Activated CD4-positive, alpha-beta T cell treated with anti-CD3 and anti-CD28 coated beads, Interleukin-2, Interleukin-4, amounts not matched to agents 100 ng/mL and 50 ng/mL, durations not matched to agents 16 hours and 8 hours (primary cell): ENCODE measurements at regions not wholly inside any gene's neighbourhood (a gene's known extent, or its start where the extent isn't known, plus 50 kb on each side); places are given as distances from the start of the nearest gene placed in this dataset.
"Not testable (repeated sequence)": the region's sequence is repeated elsewhere in the genome, so short reads cannot be mapped to it uniquely, and the experiment has no call there.

Experiments
- DNase-seq: peaks from one replicate; pipeline ENCODE4 v3.0.0-alpha.2; 2020; ENCODE audit warnings: low spot score

GRCh38 chr17:64784353-64785010 lies 122.4 kb upstream of the SMURF2 start:
- no peak for DNase-seq

- DNase-seq = no peak
Observed at GRCh38 chr17:64783556-64784352, 121.6 kb upstream of the SMURF2 start.

DNA sequence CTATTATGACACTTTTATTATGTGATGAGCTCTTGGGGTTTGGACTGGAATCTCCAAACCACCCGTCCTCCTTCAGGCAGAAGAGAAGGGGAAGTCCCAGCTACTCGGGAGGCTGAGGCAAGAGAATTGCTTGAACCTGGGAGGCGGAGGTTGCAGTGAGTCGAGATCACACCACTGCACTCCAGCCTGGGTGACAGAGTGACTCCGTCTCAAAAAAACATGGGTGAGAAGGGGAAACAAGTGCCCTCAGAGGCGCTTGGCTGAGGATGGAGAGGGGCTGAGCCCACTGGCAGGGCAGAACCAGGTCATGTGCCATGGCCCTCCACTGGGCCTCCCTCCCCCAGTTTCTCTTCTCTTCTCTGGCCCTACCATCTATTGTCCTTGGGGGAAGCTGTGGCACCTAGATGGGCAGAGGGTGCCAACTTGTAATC lies 120.9 kb upstream of the SMURF2 start:
- DNase-seq = no peak

GRCh38 chr17:64781810-64782555 lies 119.9 kb upstream of the SMURF2 start:
- no peak for DNase-seq

GRCh38 chr17:64781014-64781756 lies 119.1 kb upstream of the SMURF2 start:
- peak; percentile 70 for DNase-seq

DNA sequence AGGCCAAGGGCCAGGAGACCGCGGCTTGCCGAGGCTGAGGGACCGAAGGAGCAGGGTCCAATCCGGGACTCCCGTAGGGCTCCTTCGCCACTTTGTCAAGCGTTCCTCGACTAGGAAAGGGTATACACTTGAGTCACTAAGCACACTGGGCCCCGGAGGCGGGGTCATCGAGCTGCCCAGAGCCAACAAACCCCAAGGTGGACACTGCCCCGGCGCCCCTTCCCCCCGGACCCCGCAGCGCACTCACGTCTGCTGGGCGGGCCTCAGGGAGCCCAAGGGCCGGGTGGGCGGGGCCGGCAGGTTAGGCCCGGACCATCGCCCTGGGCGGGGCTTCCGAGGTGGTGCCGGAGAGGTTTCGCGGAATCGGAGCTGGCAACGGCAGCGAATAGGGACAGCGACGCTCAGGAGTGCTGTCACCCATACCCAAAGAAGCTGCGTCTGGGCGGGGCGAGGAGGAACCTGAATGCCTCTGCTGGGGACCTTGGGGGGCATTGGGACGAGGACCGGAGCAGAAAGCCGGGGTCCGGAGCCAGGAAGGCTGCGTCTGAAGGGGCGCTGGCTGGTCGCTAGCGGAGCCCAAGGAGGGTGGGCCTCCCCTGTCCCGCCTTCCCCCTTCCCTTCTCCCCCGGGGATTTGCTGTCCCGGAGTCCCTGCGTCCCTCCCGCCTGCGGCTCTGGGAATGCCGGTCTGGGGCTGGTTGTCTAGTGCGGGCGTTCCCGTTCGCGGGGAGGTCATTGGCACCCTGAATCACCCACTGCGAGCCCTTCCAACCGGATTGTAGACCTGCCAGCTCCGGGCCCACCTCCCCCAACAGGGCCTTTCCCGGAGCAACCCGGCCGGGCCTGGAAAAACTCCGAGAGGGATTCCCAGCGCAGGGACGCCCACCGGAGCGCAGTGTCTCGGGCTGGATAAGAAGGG lies 118.2 kb upstream of the SMURF2 start:
- peak; percentile 83 for DNase-seq

DNA sequence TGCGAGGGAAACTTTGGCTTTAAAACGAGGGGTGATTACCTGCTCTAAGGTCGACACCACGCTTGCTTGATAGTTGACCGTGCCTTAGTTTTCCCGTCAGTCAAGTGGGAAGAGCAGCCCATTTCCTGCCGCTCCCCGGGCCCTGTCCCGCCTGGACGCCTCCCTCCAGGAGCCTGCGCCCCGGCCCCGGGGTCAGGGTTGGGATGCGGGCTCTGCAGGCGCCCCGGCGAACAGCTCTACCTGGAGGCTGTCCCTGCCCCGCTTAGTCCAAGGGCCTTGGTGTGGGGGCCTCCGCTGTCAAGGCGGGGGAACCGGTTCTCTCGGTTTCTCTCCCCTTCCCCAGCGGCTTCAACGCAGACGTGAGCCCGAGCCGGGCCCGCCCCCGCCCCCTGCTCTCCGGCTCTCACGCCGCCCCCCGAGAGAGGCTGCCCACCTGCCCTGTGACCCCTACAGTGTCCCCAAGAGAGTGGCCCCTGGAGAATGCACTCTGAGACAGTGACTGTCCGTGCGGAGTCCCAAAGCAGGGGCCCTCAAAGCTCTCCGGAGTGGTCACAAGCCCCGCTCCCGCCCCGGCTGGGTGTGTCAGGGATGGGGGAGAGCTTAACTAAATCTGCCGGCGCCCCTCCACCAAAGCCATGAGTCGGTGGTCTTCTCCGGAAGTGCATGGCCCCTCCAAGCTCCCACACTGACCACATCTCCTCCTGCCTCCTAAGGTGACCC lies 117.4 kb upstream of the SMURF2 start:
- no peak for DNase-seq

- DNase-seq = not testable (repeated sequence)
Observed at GRCh38 chr17:64779098-64779375, 116.9 kb upstream of the SMURF2 start.

GRCh38 chr17:64778240-64779097 lies 116.4 kb upstream of the SMURF2 start:
- DNase-seq = no peak

DNA sequence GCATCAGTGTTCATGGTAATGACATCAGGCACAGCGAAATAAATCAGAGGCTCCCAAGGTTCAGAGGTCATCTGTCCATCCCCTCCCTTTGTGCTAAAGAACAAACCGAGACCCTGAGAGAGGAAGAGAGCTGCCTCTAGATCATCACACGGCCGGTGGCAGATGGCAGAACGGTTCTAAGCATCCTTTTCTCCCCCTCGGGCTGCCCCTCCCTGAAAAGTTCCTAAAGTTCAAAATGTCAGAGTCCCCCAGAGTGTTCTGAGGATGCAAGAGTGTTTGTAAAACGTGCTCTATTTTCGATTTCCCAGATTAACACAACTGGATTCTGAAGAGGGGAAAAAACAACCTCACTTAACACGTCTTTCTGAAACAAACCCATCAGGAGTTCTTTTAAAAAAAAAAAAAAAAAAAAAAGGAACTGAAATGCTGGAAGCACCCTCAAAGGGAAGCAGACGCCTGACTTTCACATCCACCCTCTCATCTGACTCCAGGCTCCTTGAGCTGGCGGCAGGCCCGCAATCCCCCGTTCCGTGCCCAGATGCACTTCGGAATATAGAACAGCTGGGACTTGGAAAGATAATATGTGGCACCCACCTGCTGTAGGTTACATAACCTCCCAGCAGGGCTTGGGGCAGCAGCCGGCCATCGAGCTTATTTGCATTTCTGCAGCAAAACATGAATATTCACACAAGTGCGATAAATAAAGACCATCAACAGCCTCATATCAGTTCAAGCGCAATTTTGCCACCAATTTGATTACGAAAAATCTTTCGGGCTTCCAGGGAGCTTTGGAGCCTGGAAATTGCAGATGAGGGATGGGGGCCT lies 115.5 kb upstream of the SMURF2 start:
- DNase-seq = no peak

DNA sequence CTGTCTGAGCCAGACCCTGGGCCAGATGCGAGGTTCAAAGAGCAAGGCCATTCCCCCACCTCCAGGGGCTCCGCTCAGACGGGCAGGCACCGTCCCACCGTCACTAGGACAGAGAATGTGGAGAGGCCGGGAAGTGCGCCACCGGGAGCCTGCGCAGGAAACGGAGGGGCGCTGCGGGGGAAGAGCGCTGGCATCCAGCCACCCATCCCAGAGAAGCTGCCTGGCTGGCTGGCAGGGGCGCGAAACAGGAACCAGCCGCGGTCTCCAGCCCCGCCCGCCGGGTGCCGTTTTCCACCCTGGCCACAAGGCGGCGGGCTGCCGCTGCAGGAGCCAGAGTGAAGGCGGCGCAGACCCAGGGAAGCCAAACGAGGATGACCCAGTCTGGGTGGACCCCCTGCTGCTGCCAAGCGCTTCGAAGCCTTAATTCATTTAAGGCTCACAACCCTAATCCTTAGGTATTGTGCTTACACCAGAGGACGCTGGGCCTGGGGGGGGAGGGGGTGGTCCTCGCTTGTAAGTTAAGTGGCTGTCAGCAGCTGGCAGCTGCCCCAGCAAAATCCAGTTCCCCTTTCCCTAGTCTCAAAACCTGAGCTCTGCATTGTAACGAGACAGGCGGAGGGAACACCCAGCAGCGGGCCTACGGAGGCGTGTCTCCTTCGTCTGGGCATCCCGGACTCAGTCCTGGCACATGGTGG lies 114.8 kb upstream of the SMURF2 start:
- DNase-seq = peak; percentile 72

- DNase-seq = no peak
Observed at GRCh38 chr17:64775701-64776570, 113.8 kb upstream of the SMURF2 start.

GRCh38 chr17:64774888-64775540 lies 112.9 kb upstream of the SMURF2 start:
- DNase-seq = no peak

DNA sequence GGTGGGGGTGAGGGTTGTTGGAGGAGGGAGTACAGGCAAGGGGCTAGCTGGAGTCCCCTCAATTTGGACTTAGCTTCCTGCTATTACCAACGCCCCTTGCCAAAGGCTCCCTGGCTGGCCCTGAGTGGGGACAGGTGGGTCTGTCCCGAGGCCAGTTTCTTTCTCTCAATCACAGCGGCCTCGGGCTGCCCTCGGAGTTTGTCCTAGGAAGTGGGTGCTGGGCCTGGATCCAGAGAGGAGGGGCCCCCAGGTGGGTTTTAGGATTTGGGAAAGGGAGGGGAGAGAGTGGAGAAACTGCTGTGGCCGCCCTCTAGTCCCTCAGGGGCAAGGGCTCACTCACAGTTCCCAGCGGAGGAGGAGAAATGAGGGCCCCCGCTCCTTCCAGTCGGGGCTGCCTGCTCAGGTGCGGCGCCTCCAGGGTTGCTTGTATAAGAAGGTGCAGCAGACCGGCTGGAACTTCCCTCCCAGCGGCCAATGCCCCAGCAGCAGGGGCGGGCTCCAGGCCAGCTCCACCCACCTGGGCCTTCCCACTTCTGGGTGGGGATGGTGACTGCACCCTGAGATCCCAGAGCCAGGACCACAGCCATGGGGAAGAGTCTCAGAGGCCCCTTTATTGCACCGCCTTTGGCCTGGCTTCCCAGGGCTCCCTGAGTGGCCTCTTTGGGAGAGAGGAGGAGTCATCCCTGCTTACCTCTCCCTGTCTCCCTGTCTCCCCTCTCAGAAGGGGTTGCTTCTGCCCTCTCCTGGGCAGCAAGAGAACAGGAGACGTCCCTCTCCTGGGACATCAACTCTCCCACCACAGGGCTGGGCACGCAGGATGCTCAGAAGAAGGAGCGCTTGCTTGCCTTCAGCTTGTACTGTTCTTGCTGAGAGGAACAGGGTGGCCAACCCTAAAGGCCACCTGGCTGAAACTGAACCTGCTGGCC lies 112.0 kb upstream of the SMURF2 start:
- DNase-seq = no peak

DNA sequence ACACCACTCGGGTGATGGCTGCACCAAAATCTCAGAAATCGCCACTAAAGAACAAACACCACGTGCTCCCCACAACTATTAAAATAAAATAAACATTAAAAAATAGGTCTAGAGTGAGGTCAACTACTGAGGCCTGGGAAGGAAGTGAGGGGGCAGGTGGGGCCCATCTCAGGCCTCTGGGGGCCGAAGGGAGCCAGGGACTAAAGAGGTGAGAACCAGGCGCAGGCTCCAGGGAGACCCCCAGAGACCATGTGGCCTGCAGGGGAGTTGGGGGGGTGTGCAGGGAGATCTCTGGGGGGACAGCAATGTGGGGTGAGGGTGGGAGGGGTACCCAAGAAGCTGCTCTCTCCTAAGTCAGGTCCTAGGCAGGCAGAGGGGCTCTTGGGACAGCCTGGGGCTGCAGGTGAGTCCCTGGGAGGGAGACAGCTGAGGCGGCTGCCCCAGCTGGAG lies 111.3 kb upstream of the SMURF2 start:
- no peak for DNase-seq
